ENCODE measurements at regions not wholly inside any gene's neighbourhood (a gene's known extent, or its start where the extent isn't known, plus 50 kb on each side); places are given as distances from the start of the nearest gene placed in this dataset.

- H3K56ac ChIP-seq (replicated peaks; ENCODE audit: insufficient read length, low read depth, low read length), result no peak overlapping the region
- no peak overlapping the region for H3K23ac ChIP-seq (ENCODE audit: insufficient read length)
- no peak for DNase-seq (ENCODE audit: low read depth in 1 of 2, low spot score in 2 of 2)
- H3K18ac ChIP-seq (ENCODE audit: extremely low read depth, low read length), result no peak overlapping the region
- H3K4me1 ChIP-seq (replicated peaks in 1 of 4; ENCODE audit: control insufficient read depth in 3 of 4, insufficient read depth in 4 of 4, low read length in 3 of 4), result no peaks in the 10 kb centered on the region
- H2BK12ac ChIP-seq (ENCODE audit: low read depth, low read length), result no peak overlapping the region
- H2AK5ac ChIP-seq (ENCODE audit: low read depth, low read length), result no peak overlapping the region
- no peak overlapping the region for H2BK15ac ChIP-seq (ENCODE audit: low read length)
- no peak overlapping the region for H3K4ac ChIP-seq (replicated peaks; ENCODE audit: insufficient read length, low read depth, low read length)
- no peaks in the 10 kb centered on the region for H3K36me3 ChIP-seq (ENCODE audit: control insufficient read depth in 2 of 4, insufficient read depth in 4 of 4, low read length in 3 of 4)
- H3K27me3 ChIP-seq (replicated peaks in 1 of 4; ENCODE audit: control insufficient read depth in 3 of 4, extremely low read depth in 1 of 4, insufficient read depth in 3 of 4, low read length in 3 of 4), result 0 out of 7 replicates have a peak, but pooled peaks cover 0 to 2% (median 0%) of the 10 kb centered on the region in 4 experiments
- no peaks in the 10 kb centered on the region for H3K23me2 ChIP-seq (ENCODE audit: low read depth, low read length)
- H3K9ac ChIP-seq (replicated peaks in 1 of 4; ENCODE audit: extremely low read depth in 1 of 4, low read depth in 3 of 4, low read length in 3 of 4), result no peak overlapping the region
- H3K9me3 ChIP-seq (ENCODE audit: insufficient read depth in 2 of 2, low read depth in 1 of 2, low read length in 1 of 2), result no peaks in the 10 kb centered on the region; a peak in 1 of 4 replicates
- no peak overlapping the region for H2BK5ac ChIP-seq (ENCODE audit: low read depth, low read length)
- H3K14ac ChIP-seq (ENCODE audit: insufficient read length), result no peak overlapping the region
- no peaks in the 10 kb centered on the region for H3K79me2 ChIP-seq (ENCODE audit: control insufficient read depth in 1 of 2, insufficient read depth in 2 of 2, low read length in 2 of 2)
- no peak for FAIRE-seq
- CTCF ChIA-PET (ENCODE audit: partially characterized antibody), result no interaction called here
- no peak overlapping the region for H2BK20ac ChIP-seq (ENCODE audit: low read length)
- no peak overlapping the region for H4K8ac ChIP-seq (ENCODE audit: extremely low read depth, insufficient read depth, low read length)
- H3K27ac ChIP-seq (ENCODE audit: low read depth, low read length), result no peak overlapping the region
- no peak overlapping the region for H4K5ac ChIP-seq (ENCODE audit: insufficient read length, low read depth, low read length)
- no peak overlapping the region for H3K4me3 ChIP-seq (ENCODE audit: extremely low read depth in 1 of 4, insufficient read depth in 2 of 4, low read depth in 3 of 4, low read length in 4 of 4)
- no peak overlapping the region for H4K91ac ChIP-seq (replicated peaks; ENCODE audit: insufficient read length, low read length)
- no peaks in the 10 kb centered on the region for H3K79me1 ChIP-seq (ENCODE audit: low read depth, low read length)
- no peak overlapping the region for H2BK120ac ChIP-seq (replicated peaks; ENCODE audit: low read depth, low read length)
- H3K4me2 ChIP-seq (ENCODE audit: insufficient read depth in 1 of 2, low read depth in 2 of 2, low read length in 2 of 2), result no peak overlapping the region
- no peak overlapping the region for H2AFZ ChIP-seq (ENCODE audit: low read length)
- WGBS, 2 experiments (ENCODE audit: extremely low coverage in 1 of 2, insufficient coverage in 1 of 2, insufficient read length in 1 of 2, insufficient replicate concordance in 2 of 2, low coverage in 1 of 2, low lambda C conversion rate in 2 of 2, missing lambda C conversion rate in 1 of 2), result 79% methylated on average over 1 of the region's 1 CpG; no CpG with 5 or more reads in 1 of the 2 experiments
- TF ChIP-seq RNF2 (IDR thresholded peaks at IDR 0.05; ENCODE audit: borderline replicate concordance, low read depth, low read length, missing control alignments, poor library complexity, severe bottlenecking) (no peak), MAFK (IDR thresholded peaks at IDR 0.05; ENCODE audit: low read depth, low read length) (0 out of 2 replicates have a peak, but pooled peaks have one; percentile 36), TEAD4 (IDR thresholded peaks at IDR 0.05; ENCODE audit: low read depth, low read length) (no peak)
- POLR2A ChIA-PET (ENCODE audit: partially characterized antibody), result no interaction called here
- H4K20me1 ChIP-seq (replicated peaks in 1 of 2; ENCODE audit: control insufficient read depth in 1 of 2, insufficient read depth in 2 of 2, low read length in 2 of 2), result no peaks in the 10 kb centered on the region
Measured at GRCh38 chr2:133794114-133794513, 225.9 kb upstream of the NCKAP5 start.

All from H1 (cell line).